Stimulated activated effector memory CD8-positive, alpha-beta T cell treated with anti-CD3 and anti-CD28 coated beads, Interleukin-12 subunit alpha, Interleukin-12 subunit beta, amount 100 ng/mL, for 72 hours (primary cell): ENCODE measurements at regions not wholly inside any gene's neighbourhood (a gene's known extent, or its start where the extent isn't known, plus 50 kb on each side); places are given as distances from the start of the nearest gene placed in this dataset.

ENCODE experiments used
- ATAC-seq: fragments of 150-1000 bp; cut with Tn5 transposase; 2 replicates; pipeline ENCODE4 v1.10.0; 2021
- DNase-seq, 2 donors: peaks; one replicate each; pipeline ENCODE4 v3.0.0; 2021 to 2022; ENCODE audit warnings: low spot score in 2 of 2
- H3K27ac Mint-ChIP-seq: one replicate; pipeline ENCODE4 v1.8.0; 2022; ENCODE audit warnings: mild to moderate bottlenecking, mixed read lengths
- H3K36me3 Mint-ChIP-seq: one replicate; pipeline ENCODE4 v1.8.0; 2022; ENCODE audit warnings: mild to moderate bottlenecking, mixed read lengths
- H3K4me1 Mint-ChIP-seq: one replicate; pipeline ENCODE4 v1.8.0; 2022; ENCODE audit warnings: mixed read lengths
- H3K4me3 Mint-ChIP-seq: one replicate; pipeline ENCODE4 v1.8.0; 2022; ENCODE audit warnings: mild to moderate bottlenecking, mixed read lengths
- H3K9me3 Mint-ChIP-seq: one replicate; pipeline ENCODE4 v1.8.0; 2022; ENCODE audit warnings: mixed read lengths

DNA sequence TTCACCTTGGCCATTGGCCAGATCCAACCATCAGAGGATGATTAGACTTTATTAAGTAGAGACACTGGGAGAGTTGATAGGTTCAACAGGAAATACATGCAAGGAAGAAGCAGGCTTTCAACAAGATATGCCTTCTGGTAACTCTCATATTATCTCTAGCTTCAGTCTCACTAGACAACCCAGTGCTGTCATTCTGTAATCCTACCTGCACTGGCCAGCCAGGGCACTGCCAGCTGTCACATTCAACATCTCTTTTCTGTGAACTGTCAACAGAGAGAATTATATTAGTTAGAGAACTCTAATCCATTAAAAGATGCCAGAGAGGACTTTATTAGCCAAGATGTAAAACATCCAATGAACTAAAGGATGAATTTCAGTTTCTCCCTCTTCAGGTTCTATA lies 337.9 kb upstream of the JAG1 start:
- Mint-ChIP-seq H3K36me3 (no peaks in the 10 kb centered on the region), H3K4me1 (no peaks in the 10 kb centered on the region), H3K27ac (no peak overlapping the region), H3K9me3 (peaks cover 3% of the 10 kb centered on the region), H3K4me3 (no peak overlapping the region)
- ATAC-seq (no peak), DNase-seq (no peak)

DNA sequence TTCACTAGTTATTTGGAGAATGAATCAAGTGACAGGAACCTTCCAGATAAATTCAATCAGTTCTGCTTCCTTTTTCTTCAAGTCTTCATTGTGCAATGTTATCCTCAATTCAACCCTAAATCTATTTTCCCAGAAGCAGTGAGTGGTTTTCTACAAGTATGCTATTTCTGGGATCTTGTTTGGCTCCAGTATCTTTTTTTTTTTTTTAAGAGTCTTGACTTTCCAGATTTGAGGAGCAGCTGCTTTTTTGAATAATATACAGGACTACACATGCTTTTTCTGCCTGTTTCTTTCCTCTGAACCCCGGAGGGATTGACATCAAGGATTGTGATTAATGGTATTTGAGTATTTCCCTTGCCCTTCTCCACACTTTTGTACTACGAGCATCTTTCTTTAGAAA lies 339.2 kb upstream of the JAG1 start:
- Mint-ChIP-seq H3K4me1 (no peaks in the 10 kb centered on the region), H3K4me3 (no peak overlapping the region), H3K36me3 (no peaks in the 10 kb centered on the region), H3K27ac (no peak overlapping the region), H3K9me3 (peaks cover 3% of the 10 kb centered on the region)
- DNase-seq (no peak), ATAC-seq (no peak)

DNA sequence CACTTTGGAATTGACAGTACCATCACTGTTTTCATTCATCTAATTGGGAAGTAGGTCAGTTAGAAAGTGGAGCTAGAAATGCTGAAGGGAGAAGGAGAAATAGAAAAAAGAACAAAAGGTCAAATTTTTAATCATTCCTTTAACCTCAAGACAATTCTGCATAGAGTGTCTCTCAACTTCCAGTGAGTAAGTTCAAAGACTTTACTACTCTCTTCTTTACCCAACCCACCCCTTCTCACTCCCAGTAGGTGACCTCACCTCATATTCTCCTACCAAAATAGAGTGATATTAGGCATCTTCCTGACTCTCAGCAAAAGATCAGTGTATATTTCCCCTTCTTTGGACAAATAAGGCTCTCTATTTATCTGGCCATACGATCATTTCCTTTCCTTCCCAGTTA lies 340.0 kb upstream of the JAG1 start:
- Mint-ChIP-seq H3K4me1 (no peaks in the 10 kb centered on the region), H3K4me3 (no peak overlapping the region), H3K27ac (no peak overlapping the region), H3K9me3 (peaks cover 5% of the 10 kb centered on the region), H3K36me3 (no peaks in the 10 kb centered on the region)
- no peak for ATAC-seq
- DNase-seq: no peak

DNA sequence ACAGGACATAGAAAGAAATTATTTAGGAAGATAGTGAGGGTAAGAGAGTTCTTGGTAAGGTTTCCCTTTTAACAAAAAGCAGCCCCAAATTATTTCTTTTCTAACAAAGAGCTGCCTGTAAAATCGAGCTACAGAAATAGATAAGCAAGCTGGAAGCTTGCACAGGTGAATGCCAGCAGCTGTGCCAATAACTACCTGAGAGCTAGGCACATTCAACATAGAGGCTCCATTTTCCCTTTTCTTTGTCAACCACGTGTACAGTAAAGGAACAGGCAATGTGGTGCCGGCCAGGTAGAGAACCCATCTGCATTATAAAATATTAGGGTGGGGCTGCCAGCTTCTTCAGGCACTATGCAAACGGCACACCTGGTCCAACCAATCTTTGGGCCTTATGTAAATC lies 341.6 kb upstream of the JAG1 start:
- Mint-ChIP-seq H3K9me3 (peaks cover 11% of the 10 kb centered on the region), H3K4me1 (no peaks in the 10 kb centered on the region), H3K36me3 (no peaks in the 10 kb centered on the region), H3K27ac (no peak overlapping the region), H3K4me3 (no peak overlapping the region)
- DNase-seq (no peak), ATAC-seq (no peak)

DNA sequence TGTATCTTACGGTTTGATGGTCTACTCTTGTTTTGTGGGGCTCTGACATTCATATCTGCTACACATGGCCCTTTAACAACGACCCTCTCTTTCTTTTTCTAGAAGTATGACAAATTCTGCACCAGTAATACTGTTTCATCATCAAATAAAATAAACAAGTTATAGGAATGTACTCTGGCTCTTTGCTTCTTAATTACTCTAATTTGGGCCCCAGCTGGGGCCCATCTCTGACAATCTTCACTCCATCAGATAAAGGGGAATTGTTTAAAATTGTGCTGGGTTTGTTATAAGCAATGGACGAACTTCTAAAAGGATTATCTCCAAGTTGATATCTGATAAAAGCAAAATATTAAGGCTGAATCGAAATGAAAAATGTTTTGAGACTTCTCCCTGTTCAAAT lies 343.6 kb upstream of the JAG1 start:
- H3K4me1 Mint-ChIP-seq: no peaks in the 10 kb centered on the region
- no peak overlapping the region for H3K27ac Mint-ChIP-seq
- no peak for ATAC-seq
- H3K4me3 Mint-ChIP-seq: no peak overlapping the region
- no peaks in the 10 kb centered on the region for H3K36me3 Mint-ChIP-seq
- peaks cover 14% of the 10 kb centered on the region for H3K9me3 Mint-ChIP-seq
- DNase-seq: no peak

DNA sequence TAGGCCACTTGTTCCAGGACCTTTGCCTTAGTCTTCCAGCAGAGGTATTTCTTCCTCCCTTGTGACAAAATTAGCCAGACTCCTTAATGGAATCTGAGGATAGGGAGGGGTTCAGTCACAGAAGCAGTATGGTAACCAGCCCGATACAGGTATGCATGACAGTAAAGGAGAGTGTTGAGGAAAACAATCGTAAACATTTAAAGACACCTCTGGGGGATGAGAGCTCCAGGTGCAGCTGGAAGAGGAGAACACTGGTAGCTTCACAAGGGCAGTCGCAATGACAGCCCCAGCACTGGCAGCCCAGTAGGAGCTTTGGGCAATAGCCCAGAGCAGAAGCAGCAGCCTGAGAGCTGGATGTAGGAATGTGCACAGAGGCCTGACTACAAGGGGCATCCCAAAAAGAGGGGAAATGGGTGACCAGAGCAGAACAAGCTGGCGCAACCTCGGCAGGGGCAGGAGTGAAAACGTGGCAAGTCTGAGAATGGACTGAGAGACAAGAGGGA lies 344.9 kb upstream of the JAG1 start:
- Mint-ChIP-seq H3K9me3 (peaks cover 18% of the 10 kb centered on the region), H3K4me3 (no peak overlapping the region), H3K4me1 (no peaks in the 10 kb centered on the region), H3K36me3 (no peaks in the 10 kb centered on the region), H3K27ac (no peak overlapping the region)
- ATAC-seq (no peak), DNase-seq (no peak)

DNA sequence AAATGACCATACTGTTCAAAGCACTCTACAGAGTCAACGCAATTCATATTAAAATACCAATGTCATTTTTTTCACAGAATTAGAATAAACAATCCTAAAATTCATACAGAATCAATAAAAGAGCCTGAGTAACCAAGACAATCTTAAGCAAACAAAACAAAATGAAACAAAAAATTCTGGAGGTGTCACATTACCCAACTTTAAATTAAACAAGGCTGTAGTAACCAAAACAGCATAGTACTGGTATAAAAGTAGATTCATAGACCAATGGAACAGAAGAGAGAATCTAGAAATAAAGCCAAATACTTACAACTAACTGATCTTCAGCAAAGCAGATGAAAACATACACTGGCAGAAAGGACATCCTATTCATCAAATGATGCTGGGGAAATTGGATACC lies 346.9 kb upstream of the JAG1 start:
- Mint-ChIP-seq H3K36me3 (no peaks in the 10 kb centered on the region), H3K4me3 (no peak overlapping the region), H3K4me1 (no peaks in the 10 kb centered on the region), H3K27ac (no peak overlapping the region), H3K9me3 (peaks cover 20% of the 10 kb centered on the region)
- DNase-seq (no peak), ATAC-seq (no peak)

DNA sequence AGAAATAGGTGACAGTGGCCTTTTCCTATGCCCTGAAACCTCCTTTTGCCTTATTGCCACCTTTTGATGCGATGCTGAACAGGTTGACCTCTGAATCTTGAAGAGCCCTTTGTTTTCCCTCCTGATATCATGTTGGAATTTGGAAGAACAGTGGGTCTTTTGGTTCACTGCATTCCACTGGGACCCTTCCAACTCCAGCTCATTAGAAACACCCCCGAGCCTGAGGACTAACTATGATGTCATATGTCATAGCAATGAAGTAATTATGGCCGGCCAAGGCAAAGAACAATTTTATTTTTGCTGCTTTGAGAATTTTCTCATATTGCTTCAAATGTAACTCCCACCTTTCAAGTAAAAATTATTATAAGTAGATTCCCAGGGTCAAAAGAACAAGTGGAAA lies 353.4 kb upstream of the JAG1 start:
- Mint-ChIP-seq H3K27ac (no peak overlapping the region), H3K36me3 (no peaks in the 10 kb centered on the region), H3K9me3 (peaks cover 16% of the 10 kb centered on the region), H3K4me1 (no peaks in the 10 kb centered on the region), H3K4me3 (no peak overlapping the region)
- no peak for DNase-seq
- no peak for ATAC-seq

DNA sequence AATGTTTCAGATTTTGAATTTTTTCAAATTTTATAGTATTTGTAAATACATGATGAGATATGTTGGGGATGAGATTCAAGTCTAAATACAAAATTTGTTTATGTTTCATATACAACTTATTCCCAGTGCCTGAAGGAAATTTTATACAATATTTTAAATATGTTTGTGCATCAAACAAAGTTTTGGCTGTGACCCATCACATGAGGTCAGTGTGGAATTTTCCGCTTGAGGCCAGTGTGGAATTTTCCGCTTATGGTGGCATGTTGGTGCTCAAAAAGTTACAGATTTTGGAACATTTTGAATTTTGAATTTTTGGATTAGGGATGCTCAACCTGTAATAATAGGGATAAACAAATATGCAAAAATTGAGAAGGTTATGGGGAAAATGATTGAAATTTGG lies 356.6 kb upstream of the JAG1 start:
- ATAC-seq: no peak
- no peak for DNase-seq
- H3K4me1 Mint-ChIP-seq: no peaks in the 10 kb centered on the region

DNA sequence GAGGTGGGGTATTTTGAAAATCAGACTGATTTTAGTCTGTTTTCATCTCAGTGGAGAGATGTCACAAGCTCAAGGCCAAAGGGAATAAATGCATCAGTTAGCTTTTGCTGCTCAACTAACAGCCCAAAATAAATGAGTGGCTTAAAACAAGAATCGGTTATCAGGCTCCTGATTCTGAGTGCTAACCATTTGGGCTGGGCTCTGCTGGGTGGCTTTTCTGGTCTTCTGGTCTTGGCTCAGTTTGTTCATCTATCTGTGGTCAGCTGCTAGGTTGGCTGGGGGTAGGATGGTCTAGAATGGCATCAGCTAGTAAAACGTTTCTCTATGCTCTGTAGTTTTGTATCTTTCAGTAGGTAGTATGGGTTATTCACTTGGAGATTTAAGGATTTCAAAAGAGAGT lies 357.5 kb upstream of the JAG1 start:
- no peak overlapping the region for H3K4me3 Mint-ChIP-seq

More for the DNA sequence above, 356.6 kb upstream of the JAG1 start:
- no peak overlapping the region for H3K27ac Mint-ChIP-seq
- H3K36me3 Mint-ChIP-seq: no peaks in the 10 kb centered on the region
- no peak overlapping the region for H3K4me3 Mint-ChIP-seq
- H3K9me3 Mint-ChIP-seq: peaks cover 18% of the 10 kb centered on the region

DNA sequence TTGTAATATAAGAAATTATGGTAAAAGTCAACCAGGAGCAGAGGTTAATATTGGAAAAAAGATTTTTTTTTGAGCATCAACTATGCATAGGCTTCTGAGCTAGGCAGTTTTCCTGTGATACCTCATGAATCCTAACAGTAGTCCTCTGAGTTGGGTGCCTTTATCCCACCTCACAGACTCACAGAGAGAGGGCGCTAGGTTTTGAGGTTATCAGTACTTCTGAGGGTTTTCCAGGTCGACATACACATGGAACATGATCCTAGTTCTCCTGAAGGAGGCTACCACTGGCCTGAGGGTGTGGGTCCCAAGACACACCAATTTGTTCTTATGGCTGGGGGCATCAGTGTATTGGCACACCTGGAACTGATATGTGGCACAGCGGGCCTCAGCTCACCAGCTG lies 358.8 kb upstream of the JAG1 start:
- no peaks in the 10 kb centered on the region for H3K36me3 Mint-ChIP-seq
- no peak overlapping the region for H3K27ac Mint-ChIP-seq
- no peak overlapping the region for H3K4me3 Mint-ChIP-seq
- no peak for ATAC-seq
- H3K4me1 Mint-ChIP-seq: no peaks in the 10 kb centered on the region
- no peak for DNase-seq
- peaks cover 23% of the 10 kb centered on the region for H3K9me3 Mint-ChIP-seq

More for the DNA sequence above, 357.5 kb upstream of the JAG1 start:
- no peaks in the 10 kb centered on the region for H3K36me3 Mint-ChIP-seq
- ATAC-seq (no peak), DNase-seq (no peak)
- H3K4me1 Mint-ChIP-seq: no peaks in the 10 kb centered on the region
- H3K9me3 Mint-ChIP-seq: peaks cover 18% of the 10 kb centered on the region
- H3K27ac Mint-ChIP-seq: no peak overlapping the region

DNA sequence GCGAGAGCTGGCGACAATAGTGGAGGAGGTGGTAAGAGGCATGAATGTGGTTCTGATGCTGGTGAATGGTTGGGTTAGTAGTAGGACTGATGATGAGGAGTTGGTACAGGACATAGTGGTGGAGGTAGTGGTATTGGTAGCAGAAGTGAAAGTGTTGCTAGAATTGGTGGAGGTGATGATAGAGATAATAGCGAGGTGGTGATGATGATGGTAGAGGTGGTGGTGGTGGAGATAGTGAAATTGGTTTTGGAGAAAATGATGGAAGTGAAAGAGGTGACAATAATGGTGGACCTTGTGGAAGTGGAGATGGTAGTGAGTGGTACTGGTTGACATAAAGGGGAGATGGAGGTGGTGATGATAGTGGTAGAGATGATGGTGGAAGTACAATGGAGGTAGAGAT lies 360.2 kb upstream of the JAG1 start:
- Mint-ChIP-seq H3K27ac (no peak overlapping the region), H3K9me3 (peaks cover 25% of the 10 kb centered on the region), H3K4me3 (no peak overlapping the region), H3K36me3 (no peaks in the 10 kb centered on the region), H3K4me1 (no peaks in the 10 kb centered on the region)
- DNase-seq (no peak), ATAC-seq (no peak)

DNA sequence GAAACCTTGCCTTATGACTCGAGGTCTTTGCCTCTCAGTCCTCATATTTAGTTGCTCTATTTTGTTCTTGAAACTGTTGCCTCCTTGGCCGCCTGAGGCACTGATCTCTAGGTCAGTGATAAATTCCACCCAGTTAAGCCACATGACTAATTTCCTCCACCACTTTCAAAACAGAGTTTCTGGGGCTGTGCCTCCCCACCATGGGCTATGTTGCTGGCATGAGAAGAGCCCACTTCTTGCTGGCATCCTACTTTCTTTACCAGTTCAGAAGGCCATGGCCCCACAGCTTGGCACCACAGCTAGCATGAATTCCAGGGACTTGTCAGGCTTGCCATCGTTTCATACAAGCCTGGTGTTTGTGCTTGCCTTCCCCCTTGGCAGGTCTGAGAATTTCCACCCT lies 361.4 kb upstream of the JAG1 start:
- ATAC-seq (no peak), DNase-seq (no peak)
- Mint-ChIP-seq H3K4me1 (no peaks in the 10 kb centered on the region), H3K4me3 (no peak overlapping the region), H3K27ac (no peak overlapping the region), H3K9me3 (peaks cover 20% of the 10 kb centered on the region), H3K36me3 (no peaks in the 10 kb centered on the region)

DNA sequence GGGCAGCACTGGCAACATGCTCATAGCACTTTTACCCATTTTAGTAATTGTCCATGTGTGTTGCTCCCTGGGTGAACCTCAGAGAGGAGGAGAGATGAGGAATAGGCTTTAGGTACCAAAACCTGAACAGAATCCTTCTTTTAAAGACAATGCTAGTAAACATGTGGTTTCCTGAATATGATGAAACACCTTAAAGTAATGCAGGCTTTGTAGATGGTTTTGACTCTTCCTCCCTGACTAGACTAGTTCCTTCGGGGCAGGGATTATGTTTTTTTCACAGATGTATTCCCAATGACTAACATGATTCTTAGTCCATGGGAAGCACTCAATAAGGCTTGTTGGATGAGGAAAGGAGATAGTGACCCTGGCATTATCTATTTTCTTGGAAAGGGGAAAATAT lies 367.6 kb upstream of the JAG1 start:
- Mint-ChIP-seq H3K27ac (no peak overlapping the region), H3K36me3 (no peaks in the 10 kb centered on the region), H3K9me3 (peaks cover 16% of the 10 kb centered on the region), H3K4me3 (no peak overlapping the region), H3K4me1 (no peaks in the 10 kb centered on the region)
- DNase-seq (no peak), ATAC-seq (no peak)

DNA sequence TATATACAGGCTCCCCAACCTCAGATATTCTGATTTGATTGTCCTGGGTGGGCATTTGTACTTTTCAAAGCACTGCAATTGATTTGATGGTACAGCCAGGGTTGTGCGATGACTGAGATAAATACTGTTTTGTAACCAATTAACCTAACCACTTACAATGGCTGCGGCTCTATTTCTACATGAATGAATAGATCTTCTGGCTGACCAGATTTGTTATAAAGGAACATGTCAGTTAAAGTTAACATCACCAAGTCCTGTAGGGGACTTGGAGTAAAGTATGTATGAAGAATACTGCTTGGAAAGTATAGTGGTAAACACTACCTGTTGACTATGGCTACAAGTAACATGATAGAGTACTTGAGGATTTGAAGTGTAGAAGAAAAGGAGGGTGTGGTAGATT lies 369.2 kb upstream of the JAG1 start:
- Mint-ChIP-seq H3K27ac (no peak overlapping the region), H3K36me3 (no peaks in the 10 kb centered on the region), H3K4me1 (no peaks in the 10 kb centered on the region), H3K9me3 (peaks cover 11% of the 10 kb centered on the region), H3K4me3 (no peak overlapping the region)
- ATAC-seq (no peak), DNase-seq (no peak)

DNA sequence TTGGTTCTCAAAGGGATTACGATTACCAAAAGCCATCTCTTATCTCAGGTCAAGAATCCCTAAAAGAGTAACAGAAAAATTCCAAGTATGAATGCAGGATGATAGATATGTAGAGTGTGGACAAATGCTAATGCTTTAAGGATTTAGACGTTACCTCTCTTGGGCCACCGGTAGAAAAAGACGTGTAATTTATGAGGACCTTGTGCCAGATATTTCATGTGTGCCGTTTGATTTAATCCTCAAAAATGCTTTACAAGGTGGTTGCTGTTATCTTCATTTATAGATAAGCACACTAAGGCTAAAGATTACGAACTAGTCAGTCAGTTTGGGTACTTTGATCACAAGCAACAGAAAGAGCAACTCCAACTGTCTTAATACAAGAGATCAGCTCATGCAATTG lies 370.8 kb upstream of the JAG1 start:
- H3K27ac Mint-ChIP-seq: no peak overlapping the region
- peaks cover 9% of the 10 kb centered on the region for H3K9me3 Mint-ChIP-seq
- no peak overlapping the region for H3K4me3 Mint-ChIP-seq
- ATAC-seq: no peak
- DNase-seq: no peak
- no peaks in the 10 kb centered on the region for H3K4me1 Mint-ChIP-seq
- no peaks in the 10 kb centered on the region for H3K36me3 Mint-ChIP-seq

DNA sequence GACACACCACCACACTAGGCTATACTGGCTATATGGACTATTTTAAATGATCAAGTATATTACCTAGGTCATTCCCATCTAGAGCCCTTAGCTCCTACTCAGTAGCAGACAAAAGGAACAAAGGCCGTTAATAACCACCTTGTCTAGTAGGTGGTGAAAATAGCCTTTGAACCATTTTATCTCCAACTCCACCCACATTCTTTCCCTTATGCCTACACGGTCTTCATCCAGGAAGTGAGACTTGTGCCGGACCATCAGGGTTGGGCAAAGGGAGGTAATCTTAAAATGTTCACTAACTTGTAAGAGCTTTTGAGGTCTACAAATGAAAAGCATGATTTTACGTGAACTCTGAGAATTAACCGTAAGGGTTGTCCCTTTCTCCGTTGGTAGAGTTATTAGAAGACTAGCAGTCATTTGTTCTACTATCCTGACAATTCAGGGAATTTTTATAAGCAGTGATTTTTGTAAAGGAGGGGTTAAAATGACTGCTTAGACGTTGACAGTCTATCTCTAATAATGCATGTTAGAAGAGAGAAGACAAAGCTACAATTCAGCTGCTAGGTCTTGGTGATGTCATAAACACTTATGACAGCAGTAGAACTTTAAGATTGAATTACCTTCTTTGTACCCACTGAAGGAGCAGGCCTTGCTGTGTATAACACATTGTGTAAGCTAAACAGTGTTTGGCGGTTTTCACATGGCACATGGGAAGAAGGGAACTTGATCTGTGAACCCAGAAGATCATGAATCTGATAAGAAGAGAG lies 371.8 kb upstream of the JAG1 start:
- no peak for DNase-seq
- H3K4me3 Mint-ChIP-seq: no peak overlapping the region
- H3K36me3 Mint-ChIP-seq: no peaks in the 10 kb centered on the region
- H3K27ac Mint-ChIP-seq: no peak overlapping the region
- no peaks in the 10 kb centered on the region for H3K4me1 Mint-ChIP-seq
- H3K9me3 Mint-ChIP-seq: peaks cover 9% of the 10 kb centered on the region
- no peak for ATAC-seq
